HCT116 (cell line): ENCODE measurements at regions not wholly inside any gene's neighbourhood (a gene's known extent, or its start where the extent isn't known, plus 50 kb on each side); places are given as distances from the start of the nearest gene placed in this dataset.

Experiments used
- ATAC-seq: fragments of 200-7000 bp; cut with Tn5 transposase; 2 replicates; pipeline ENCODE4 v1.9.1; 2020; ENCODE audit warnings: mild to moderate bottlenecking, moderate library complexity
- BruUV-seq: library from RNA; stranded (reverse); fragments of 400-500 nt; replicated peaks from 2 replicates; lab custom pipeline; 2021; lab: Mats Ljungman, UMichigan
- CTCF ChIA-PET: fragments of 300-600 bp; sonication (Branson Sonifier 250); formaldehyde crosslinking; loops from one replicate; lab custom pipeline; 2021; ENCODE audit warnings: antibody characterized with exemption; lab: Charles Lee
- POLR2A ChIA-PET: fragments of 300-600, 350-600 bp; sonication (Branson Sonifier 250); formaldehyde crosslinking; loops from one replicate; lab custom pipeline; 2021; ENCODE audit warnings: antibody characterized with exemption; lab: Charles Lee
- RAD21 ChIA-PET, 2 experiments: fragments of 300-600 bp; sonication (Branson Sonifier 250); formaldehyde crosslinking; loops; one replicate each; lab custom pipeline; 2023; ENCODE audit warnings: low total read pairs in 2 of 2; ENCODE audit not compliant: uncharacterized antibody in 2 of 2, unreplicated experiment in 2 of 2, low non-redundant PET in 1 of 2; lab: Charles Lee
- DNase-seq: peaks from one replicate; pipeline ENCODE4 v3.0.0-alpha.2; 2010; ENCODE audit warnings: low read depth, low spot score
- H2AFZ ChIP-seq: fragments of 200-600 bp; shearing (Covaris generic), sonication (generic); 2 replicates; pipeline ENCODE4 v1.6.1; 2017; ENCODE audit warnings: low read depth, mixed run types, mixed read lengths, antibody characterized with exemption, low read length; ENCODE audit not compliant: poor library complexity, severe bottlenecking
- H3K27ac ChIP-seq: 2 replicates; pipeline ENCODE4 v1.5.1; 2012; ENCODE audit warnings: low read depth, low read length
- H3K27me3 ChIP-seq: fragments of 200-600 bp; sonication (generic); 2 replicates; pipeline ENCODE4 v1.6.1; 2016; ENCODE audit warnings: mixed run types, low read length, mixed read lengths; ENCODE audit not compliant: insufficient read depth
- H3K36me3 ChIP-seq, 2 experiments: fragments of 200-500 bp in 1 of 2; fragments of 200-600 bp in 1 of 2; sonication (Bioruptor generic) in 1 of 2; sonication (generic) in 1 of 2; 2 replicates each; pipeline versions ENCODE4 v1.5.1 to v1.6.1; 2014 to 2016; ENCODE audit warnings: low read length in 2 of 2, inconsistent platforms in 1 of 2, mixed read lengths in 1 of 2, mixed run types in 1 of 2; ENCODE audit not compliant: insufficient read depth in 2 of 2, control insufficient read depth in 1 of 2
- H3K4me1 ChIP-seq, 2 experiments: fragments of 200-600 bp in 1 of 2; sonication (generic) in 1 of 2; 2 replicates each; pipeline versions ENCODE4 v1.5.1 to v1.6.1; 2012 to 2017; ENCODE audit warnings: low read length in 2 of 2, inconsistent platforms in 1 of 2, mild to moderate bottlenecking in 1 of 2, mixed read lengths in 1 of 2, mixed run types in 1 of 2, moderate library complexity in 1 of 2; ENCODE audit not compliant: insufficient read depth in 2 of 2, control insufficient read depth in 1 of 2
- H3K4me2 ChIP-seq: fragments of 200-600 bp; sonication (generic); 2 replicates; pipeline ENCODE4 v1.6.1; 2017; ENCODE audit warnings: mixed run types, low read length, mixed read lengths
- H3K4me3 ChIP-seq, 2 experiments: fragments of 200-600 bp in 1 of 2; sonication (generic) in 1 of 2; replicated peaks in 1 of 2; 2 replicates each; pipeline ENCODE4 v1.5.1; 2011 to 2016; ENCODE audit warnings: low read length in 2 of 2, control low read depth in 1 of 2, low read depth in 1 of 2, mild to moderate bottlenecking in 1 of 2, mixed read lengths in 1 of 2, mixed run types in 1 of 2
- H3K79me2 ChIP-seq: fragments of 200-600 bp; sonication (generic); 2 replicates; pipeline ENCODE4 v1.6.1; 2017; ENCODE audit warnings: mild to moderate bottlenecking, mixed run types, low read length, moderate library complexity, mixed read lengths; ENCODE audit not compliant: insufficient read depth
- H3K9ac ChIP-seq: fragments of 200-600 bp; sonication (generic); 2 replicates; pipeline ENCODE4 v1.6.1; 2016; ENCODE audit warnings: low read length, mixed read lengths
- H3K9me2 ChIP-seq: fragments of 200-600 bp; sonication (generic), shearing (Covaris generic); 2 replicates; pipeline ENCODE4 v1.6.1; 2017; ENCODE audit warnings: mixed run types, mild to moderate bottlenecking, moderate library complexity; ENCODE audit not compliant: insufficient read depth
- H3K9me3 ChIP-seq, 2 experiments: fragments of 200-500 bp in 1 of 2; fragments of 200-600 bp in 1 of 2; sonication (Bioruptor generic) in 1 of 2; sonication (generic) in 1 of 2; 2 replicates each; pipeline ENCODE4 v1.6.1; 2014 to 2017; ENCODE audit warnings: low read length in 2 of 2, mixed read lengths in 2 of 2, inconsistent platforms in 1 of 2, low read depth in 1 of 2, mild to moderate bottlenecking in 1 of 2, mixed run types in 1 of 2, moderate library complexity in 1 of 2; ENCODE audit not compliant: control insufficient read depth in 1 of 2, insufficient read depth in 1 of 2
- H4K20me1 ChIP-seq: fragments of 200-600 bp; sonication (generic), shearing (Covaris generic); 2 replicates; pipeline ENCODE4 v1.6.1; 2017; ENCODE audit warnings: mixed run types, mild to moderate bottlenecking, moderate library complexity; ENCODE audit not compliant: insufficient read depth
- CBX3 ChIP-seq: IDR thresholded peaks from 2 replicates; pipeline ENCODE4 v1.6.1; 2012; ENCODE audit warnings: low read depth
- EGR1 ChIP-seq: IDR thresholded peaks from 2 replicates; pipeline ENCODE4 v1.6.1; 2012; ENCODE audit warnings: low read depth
- ELF1 ChIP-seq: IDR thresholded peaks from 2 replicates; pipeline ENCODE4 v1.6.1; 2012; ENCODE audit warnings: low read depth, borderline replicate concordance
- EZH2phosphoT487 ChIP-seq: fragments of 200-600 bp; IDR thresholded peaks from 2 replicates; pipeline ENCODE4 v1.6.1; 2018; ENCODE audit warnings: antibody characterized with exemption, borderline replicate concordance
- FOSL1 ChIP-seq: IDR thresholded peaks from 2 replicates; pipeline ENCODE4 v1.6.1; 2012; ENCODE audit warnings: low read depth
- JUND ChIP-seq: IDR thresholded peaks from 2 replicates; pipeline ENCODE4 v1.6.1; 2012
- POLR2A ChIP-seq: IDR thresholded peaks from 2 replicates; pipeline ENCODE4 v1.7.0; 2011; ENCODE audit warnings: borderline replicate concordance; ENCODE audit not compliant: insufficient read depth, insufficient read length; ENCODE audit errors: extremely low read depth
- POLR2AphosphoS5 ChIP-seq: IDR thresholded peaks from 2 replicates; pipeline ENCODE4 v1.6.1; 2011; ENCODE audit warnings: mild to moderate bottlenecking, low read depth, low read length, moderate library complexity
- RAD21 ChIP-seq: IDR thresholded peaks from 2 replicates; pipeline ENCODE4 v1.6.1; 2012; ENCODE audit warnings: low read depth, mild to moderate bottlenecking
- SIN3A ChIP-seq: IDR thresholded peaks from 2 replicates; pipeline ENCODE4 v1.6.1; 2012; ENCODE audit warnings: low read depth
- SP1 ChIP-seq: IDR thresholded peaks from 2 replicates; pipeline ENCODE4 v1.6.1; 2012; ENCODE audit warnings: low read depth
- TCF7L2 ChIP-seq: IDR thresholded peaks from 2 replicates; pipeline ENCODE4 v1.7.0; 2011; ENCODE audit warnings: borderline replicate concordance, inconsistent platforms; ENCODE audit not compliant: insufficient read depth, insufficient read length; ENCODE audit errors: extremely low read depth
- YY1 ChIP-seq: IDR thresholded peaks from 2 replicates; pipeline ENCODE4 v1.6.1; 2011; ENCODE audit warnings: low read length, low read depth, moderate library complexity, mild to moderate bottlenecking; ENCODE audit not compliant: insufficient replicate concordance; ENCODE audit errors: extremely low read depth
- ZFX ChIP-seq: fragments of 450-650 bp; IDR thresholded peaks from 2 replicates; pipeline ENCODE4 v1.6.1; 2017
- ZNF274 ChIP-seq: fragments of 200-500 bp; sonication (Bioruptor generic); IDR thresholded peaks from 2 replicates; pipeline ENCODE4 v1.6.1; 2014; ENCODE audit warnings: mild to moderate bottlenecking, low read depth, low read length, inconsistent platforms
- intact Hi-C: fragments of 100-400 bp; cut with micrococcal nuclease; formaldehyde crosslinking; loops from 2 replicates; pipeline ENCODE4 v1.10.0; 2022
- TF ChIP-seq, protein P1 (sequence below): IDR thresholded peaks from 2 replicates; pipeline ENCODE4 v1.6.1; 2012
- TF ChIP-seq, protein P2 (sequence below): IDR thresholded peaks from 2 replicates; pipeline ENCODE4 v1.6.1; 2012; ENCODE audit warnings: low read depth
- TF ChIP-seq, protein P3 (sequence below), 3 experiments: fragments of 200-600 bp in 1 of 3; sonication (generic) in 1 of 3; IDR thresholded peaks in 2 of 3; conservative IDR thresholded peaks in 1 of 3; 2 replicates each; pipeline ENCODE4 v1.5.1; 2012 to 2017; ENCODE audit warnings: low read depth in 2 of 3, low read length in 2 of 3, antibody characterized with exemption in 1 of 3, borderline replicate concordance in 1 of 3, control low read depth in 1 of 3, mild to moderate bottlenecking in 1 of 3, mixed read lengths in 1 of 3, mixed run types in 1 of 3, moderate library complexity in 1 of 3; ENCODE audit not compliant: insufficient read depth in 1 of 3

DNA sequence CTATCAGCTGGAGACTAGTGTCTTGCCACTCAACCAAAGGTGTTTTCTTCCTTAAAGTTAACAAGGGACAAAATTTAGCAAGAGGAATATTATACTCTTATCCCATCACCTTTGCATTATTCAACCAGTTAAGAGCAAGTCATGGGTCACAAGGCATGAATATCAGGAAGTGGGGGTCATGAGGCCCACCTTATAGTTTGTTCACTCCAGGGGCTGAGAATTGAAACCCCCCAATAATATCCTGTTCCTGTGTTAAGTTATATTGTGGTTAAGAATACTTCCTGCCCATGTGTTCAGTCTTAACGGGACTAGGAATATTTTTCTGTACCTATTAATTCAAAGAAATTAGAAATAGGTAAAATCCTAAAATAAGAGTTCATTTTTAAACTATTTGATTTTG is 239.7 kb downstream of the S1PR1 start:
- Histone ChIP-seq H3K9me3 (no peaks in the 10 kb centered on the region), H3K4me1 (no peaks in the 10 kb centered on the region), H3K27ac (no peak overlapping the region), H3K27me3 (no peaks in the 10 kb centered on the region), H3K4me2 (no peak overlapping the region), H3K79me2 (no peaks in the 10 kb centered on the region), H2AFZ (no peak overlapping the region), H3K9ac (no peak overlapping the region), H3K4me3 (no peak overlapping the region), H3K9me2 (no peaks in the 10 kb centered on the region)
- RAD21 ChIA-PET = no interaction called here
- CTCF ChIA-PET = no interaction called here
- intact Hi-C loops = no loop called here
- POLR2A ChIA-PET = no interaction called here
- no peak for ATAC-seq
- DNase-seq = no peak
- no TSS peak for BruUV-seq
- TF ChIP-seq ZNF274 (no peak), CBX3 (no peak), ELF1 (no peak), SIN3A (no peak), POLR2AphosphoS5 (no peak), RAD21 (no peak), FOSL1 (no peak), YY1 (no peak), EZH2phosphoT487 (no peak), POLR2A (no peak), JUND (no peak), EGR1 (no peak), TCF7L2 (no peak), ZFX (no peak), SP1 (no peak)
- TF ChIP-seq, protein P1, sequence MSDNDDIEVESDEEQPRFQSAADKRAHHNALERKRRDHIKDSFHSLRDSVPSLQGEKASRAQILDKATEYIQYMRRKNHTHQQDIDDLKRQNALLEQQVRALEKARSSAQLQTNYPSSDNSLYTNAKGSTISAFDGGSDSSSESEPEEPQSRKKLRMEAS = no peak
- TF ChIP-seq, protein P2, sequence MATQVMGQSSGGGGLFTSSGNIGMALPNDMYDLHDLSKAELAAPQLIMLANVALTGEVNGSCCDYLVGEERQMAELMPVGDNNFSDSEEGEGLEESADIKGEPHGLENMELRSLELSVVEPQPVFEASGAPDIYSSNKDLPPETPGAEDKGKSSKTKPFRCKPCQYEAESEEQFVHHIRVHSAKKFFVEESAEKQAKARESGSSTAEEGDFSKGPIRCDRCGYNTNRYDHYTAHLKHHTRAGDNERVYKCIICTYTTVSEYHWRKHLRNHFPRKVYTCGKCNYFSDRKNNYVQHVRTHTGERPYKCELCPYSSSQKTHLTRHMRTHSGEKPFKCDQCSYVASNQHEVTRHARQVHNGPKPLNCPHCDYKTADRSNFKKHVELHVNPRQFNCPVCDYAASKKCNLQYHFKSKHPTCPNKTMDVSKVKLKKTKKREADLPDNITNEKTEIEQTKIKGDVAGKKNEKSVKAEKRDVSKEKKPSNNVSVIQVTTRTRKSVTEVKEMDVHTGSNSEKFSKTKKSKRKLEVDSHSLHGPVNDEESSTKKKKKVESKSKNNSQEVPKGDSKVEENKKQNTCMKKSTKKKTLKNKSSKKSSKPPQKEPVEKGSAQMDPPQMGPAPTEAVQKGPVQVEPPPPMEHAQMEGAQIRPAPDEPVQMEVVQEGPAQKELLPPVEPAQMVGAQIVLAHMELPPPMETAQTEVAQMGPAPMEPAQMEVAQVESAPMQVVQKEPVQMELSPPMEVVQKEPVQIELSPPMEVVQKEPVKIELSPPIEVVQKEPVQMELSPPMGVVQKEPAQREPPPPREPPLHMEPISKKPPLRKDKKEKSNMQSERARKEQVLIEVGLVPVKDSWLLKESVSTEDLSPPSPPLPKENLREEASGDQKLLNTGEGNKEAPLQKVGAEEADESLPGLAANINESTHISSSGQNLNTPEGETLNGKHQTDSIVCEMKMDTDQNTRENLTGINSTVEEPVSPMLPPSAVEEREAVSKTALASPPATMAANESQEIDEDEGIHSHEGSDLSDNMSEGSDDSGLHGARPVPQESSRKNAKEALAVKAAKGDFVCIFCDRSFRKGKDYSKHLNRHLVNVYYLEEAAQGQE = no peak
- TF ChIP-seq, protein P3, sequence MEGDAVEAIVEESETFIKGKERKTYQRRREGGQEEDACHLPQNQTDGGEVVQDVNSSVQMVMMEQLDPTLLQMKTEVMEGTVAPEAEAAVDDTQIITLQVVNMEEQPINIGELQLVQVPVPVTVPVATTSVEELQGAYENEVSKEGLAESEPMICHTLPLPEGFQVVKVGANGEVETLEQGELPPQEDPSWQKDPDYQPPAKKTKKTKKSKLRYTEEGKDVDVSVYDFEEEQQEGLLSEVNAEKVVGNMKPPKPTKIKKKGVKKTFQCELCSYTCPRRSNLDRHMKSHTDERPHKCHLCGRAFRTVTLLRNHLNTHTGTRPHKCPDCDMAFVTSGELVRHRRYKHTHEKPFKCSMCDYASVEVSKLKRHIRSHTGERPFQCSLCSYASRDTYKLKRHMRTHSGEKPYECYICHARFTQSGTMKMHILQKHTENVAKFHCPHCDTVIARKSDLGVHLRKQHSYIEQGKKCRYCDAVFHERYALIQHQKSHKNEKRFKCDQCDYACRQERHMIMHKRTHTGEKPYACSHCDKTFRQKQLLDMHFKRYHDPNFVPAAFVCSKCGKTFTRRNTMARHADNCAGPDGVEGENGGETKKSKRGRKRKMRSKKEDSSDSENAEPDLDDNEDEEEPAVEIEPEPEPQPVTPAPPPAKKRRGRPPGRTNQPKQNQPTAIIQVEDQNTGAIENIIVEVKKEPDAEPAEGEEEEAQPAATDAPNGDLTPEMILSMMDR (IDR thresholded peaks at IDR 0.05 in 2 of 3, conservative IDR thresholded peaks at IDR 0.05 in 1 of 3; ENCODE audit: borderline replicate concordance in 1 of 3, insufficient read depth in 1 of 3, low read depth in 2 of 3, low read length in 2 of 3) = no peak
- TF ChIP-seq, all 23 proteins: peak for 0
- Histone ChIP-seq H4K20me1 (no peaks in the 10 kb centered on the region), H3K36me3 (no peaks in the 10 kb centered on the region)
